Uterus (tissue), 2 donors: ENCODE measurements at regions not wholly inside any gene's neighbourhood (a gene's known extent, or its start where the extent isn't known, plus 50 kb on each side); places are given as distances from the start of the nearest gene placed in this dataset.

Source experiments
- POLR2A ChIP-seq, 2 donors: fragments of 450-650 bp; IDR thresholded peaks; one replicate each; pipeline ENCODE4 v1.6.1; 2016; ENCODE audit warnings: antibody characterized with exemption in 2 of 2, mild to moderate bottlenecking in 1 of 2, moderate library complexity in 1 of 2
- TF ChIP-seq, protein P1 (sequence below), 4 experiments: fragments of 200-600 bp in 2 of 4; fragments of 450-650 bp in 2 of 4; sonication (generic) in 2 of 4; IDR thresholded peaks; one replicate each; pipeline ENCODE4 v1.5.1; 2016 to 2019; ENCODE audit warnings: antibody characterized with exemption in 4 of 4, mild to moderate bottlenecking in 2 of 4, moderate library complexity in 1 of 4

DNA sequence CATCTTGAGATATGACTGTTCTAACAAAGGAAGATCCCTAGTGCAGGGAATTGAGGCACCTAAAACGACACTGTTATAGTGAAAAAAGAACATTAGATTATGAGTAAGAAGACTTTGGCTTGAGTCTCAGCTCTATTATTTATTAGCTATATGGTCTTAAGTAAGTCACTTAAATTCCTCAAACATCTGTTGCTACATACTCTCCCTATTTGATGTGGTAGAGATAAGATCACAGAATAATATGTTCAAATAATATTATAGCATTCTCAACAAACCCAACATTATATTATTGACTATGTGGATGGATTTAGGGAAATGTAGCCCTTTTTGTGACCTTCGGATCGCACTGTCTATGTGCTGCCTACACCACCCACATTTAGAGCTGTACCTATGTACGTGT lies 136.9 kb downstream of the P2RY1 start:
- TF ChIP-seq, protein P1, sequence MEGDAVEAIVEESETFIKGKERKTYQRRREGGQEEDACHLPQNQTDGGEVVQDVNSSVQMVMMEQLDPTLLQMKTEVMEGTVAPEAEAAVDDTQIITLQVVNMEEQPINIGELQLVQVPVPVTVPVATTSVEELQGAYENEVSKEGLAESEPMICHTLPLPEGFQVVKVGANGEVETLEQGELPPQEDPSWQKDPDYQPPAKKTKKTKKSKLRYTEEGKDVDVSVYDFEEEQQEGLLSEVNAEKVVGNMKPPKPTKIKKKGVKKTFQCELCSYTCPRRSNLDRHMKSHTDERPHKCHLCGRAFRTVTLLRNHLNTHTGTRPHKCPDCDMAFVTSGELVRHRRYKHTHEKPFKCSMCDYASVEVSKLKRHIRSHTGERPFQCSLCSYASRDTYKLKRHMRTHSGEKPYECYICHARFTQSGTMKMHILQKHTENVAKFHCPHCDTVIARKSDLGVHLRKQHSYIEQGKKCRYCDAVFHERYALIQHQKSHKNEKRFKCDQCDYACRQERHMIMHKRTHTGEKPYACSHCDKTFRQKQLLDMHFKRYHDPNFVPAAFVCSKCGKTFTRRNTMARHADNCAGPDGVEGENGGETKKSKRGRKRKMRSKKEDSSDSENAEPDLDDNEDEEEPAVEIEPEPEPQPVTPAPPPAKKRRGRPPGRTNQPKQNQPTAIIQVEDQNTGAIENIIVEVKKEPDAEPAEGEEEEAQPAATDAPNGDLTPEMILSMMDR (IDR thresholded peaks at IDR 0.05), result no peak
- no peak for TF ChIP-seq POLR2A (IDR thresholded peaks at IDR 0.05)
